ENCODE measurements at regions not wholly inside any gene's neighbourhood (a gene's known extent, or its start where the extent isn't known, plus 50 kb on each side); places are given as distances from the start of the nearest gene placed in this dataset.

GRCh38 chr3:148023994-148024393 is 614.8 kb downstream of the ZIC1 start:
- DNase-seq (ENCODE audit: low read depth): peak; percentile 34

- DNase-seq (ENCODE audit: low read depth): no peak
Measured at GRCh38 chr3:148026009-148026588, 616.9 kb downstream of the ZIC1 start.

GRCh38 chr3:148030975-148031374 is 621.8 kb downstream of the ZIC1 start:
- DNase-seq (ENCODE audit: low read depth): no peak

GRCh38 chr3:148034353-148034752 is 625.2 kb downstream of the ZIC1 start:
- no peak for DNase-seq (ENCODE audit: low read depth)

DNA sequence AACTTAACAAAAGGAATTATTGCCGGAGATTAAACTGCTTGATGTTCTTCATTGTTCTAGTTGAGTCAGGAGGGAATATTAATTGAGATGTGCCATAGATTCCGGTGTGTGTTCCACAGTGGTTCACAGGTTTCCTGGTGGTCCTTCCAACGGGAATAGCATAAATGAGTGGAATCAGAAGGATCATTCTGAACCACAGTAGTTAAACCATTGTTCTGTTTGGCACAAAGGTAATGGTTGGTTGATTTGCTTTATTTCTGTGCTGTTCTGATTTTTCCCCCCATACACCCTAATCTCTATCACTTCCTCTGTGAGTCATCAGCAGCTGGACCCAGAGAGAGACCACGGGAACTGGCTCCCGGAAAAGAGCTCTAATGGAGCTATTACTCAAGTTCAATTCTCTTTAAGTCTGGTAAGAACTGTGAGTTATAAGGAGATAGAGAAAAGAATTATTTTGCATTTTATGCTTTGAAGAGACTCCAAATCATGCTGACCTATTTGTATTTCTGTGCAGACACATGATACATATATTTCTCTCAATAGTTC is 627.2 kb downstream of the ZIC1 start:
- DNase-seq (ENCODE audit: low read depth): no peak

DNA sequence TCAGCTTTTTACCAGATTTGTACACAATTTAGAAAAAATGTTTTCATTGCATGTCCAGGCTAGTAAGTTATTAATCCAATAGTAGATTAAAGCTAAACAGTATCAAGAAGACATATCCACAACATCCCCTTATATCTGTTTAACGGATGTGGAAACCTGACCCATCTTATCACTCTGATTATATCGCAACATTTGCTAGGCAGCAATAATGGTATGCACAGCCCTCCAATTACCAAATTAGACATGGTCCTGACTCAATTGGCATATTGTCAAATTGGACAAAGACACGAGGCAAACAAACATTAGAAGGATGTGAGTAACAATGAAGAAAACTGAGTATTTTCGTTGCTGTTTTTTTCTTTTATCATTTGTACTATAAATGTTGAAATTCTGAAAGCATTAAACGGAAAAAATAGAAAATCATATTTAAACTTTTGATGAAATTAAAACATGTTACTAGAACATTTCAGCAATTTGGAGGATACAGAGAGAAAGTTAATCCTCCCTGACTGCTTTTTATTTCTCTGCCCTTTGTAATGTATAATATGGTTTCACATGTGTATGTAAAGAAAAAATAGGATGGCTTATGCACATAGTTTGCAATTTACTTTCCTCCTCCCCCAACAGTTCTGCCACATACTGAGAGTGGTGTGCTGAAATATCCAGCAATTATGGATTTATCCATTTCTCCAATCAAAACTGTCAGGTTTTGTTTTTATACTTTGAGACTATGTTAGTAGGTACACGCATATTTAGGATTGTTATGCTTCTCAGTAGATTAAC is 633.7 kb downstream of the ZIC1 start:
- DNase-seq (ENCODE audit: low read depth): peak; percentile 71

DNA sequence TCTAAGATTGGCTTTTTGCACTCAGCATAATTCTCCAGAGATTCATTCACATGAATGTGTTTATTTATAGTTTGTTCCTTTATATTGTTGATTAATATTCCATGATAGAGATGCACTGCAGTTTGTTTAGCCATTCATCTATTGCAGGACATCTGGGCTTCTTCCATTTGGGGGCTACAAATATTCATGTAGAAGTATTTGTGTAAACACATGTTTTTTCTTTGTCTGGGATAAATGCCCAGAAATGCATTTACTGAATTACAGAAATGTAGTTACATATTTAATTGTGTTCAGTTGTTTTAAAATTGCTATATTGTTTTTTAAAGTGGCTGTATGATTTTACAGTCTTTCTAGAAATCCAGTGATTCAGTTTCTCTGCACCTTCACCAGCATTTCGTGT is 635.0 kb downstream of the ZIC1 start:
- peak; percentile 57 for DNase-seq (ENCODE audit: low read depth)

- DNase-seq (ENCODE audit: low read depth): no peak
Measured at GRCh38 chr3:148054999-148055398, 642.7 kb upstream of the AGTR1 start.

DNA sequence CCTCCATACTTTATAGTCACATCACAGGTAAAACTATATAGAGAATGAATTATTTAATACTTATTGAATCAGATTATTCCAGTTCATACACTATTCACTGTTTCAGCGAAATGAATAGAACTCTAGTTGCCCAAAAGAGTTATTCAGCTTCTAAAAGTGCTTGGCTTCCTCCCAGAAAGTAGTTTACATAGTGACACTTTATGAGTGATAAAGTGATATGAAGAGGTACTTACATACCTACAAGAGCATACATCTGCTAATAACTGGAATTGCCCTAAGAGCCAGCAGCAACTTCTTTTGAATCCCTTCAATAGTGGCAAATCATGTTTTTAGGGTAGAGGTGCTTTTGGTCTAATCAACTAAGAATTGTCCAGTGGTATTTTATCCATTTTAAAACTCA is 635.1 kb upstream of the AGTR1 start:
- DNase-seq (ENCODE audit: low read depth): no peak

DNA sequence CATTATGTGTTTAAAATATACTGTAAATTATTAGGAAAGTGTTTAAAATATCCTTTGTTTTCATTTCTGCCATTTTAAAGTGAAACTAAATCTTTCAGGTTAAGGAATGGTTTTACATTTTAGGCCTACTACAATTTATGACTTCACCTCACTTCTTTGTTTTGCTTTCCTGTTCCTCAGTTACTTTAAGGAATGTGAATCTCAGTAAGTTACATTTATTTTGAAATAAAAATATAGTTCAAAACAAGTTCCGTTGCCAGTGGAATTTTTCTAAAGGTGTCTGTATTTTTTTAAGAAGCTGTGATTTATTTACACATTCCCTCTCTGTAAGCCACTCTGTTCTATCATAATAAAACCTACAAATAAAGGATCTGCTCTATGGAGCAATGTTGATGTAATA is 630.9 kb upstream of the AGTR1 start:
- no peak for DNase-seq (ENCODE audit: low read depth)

DNA sequence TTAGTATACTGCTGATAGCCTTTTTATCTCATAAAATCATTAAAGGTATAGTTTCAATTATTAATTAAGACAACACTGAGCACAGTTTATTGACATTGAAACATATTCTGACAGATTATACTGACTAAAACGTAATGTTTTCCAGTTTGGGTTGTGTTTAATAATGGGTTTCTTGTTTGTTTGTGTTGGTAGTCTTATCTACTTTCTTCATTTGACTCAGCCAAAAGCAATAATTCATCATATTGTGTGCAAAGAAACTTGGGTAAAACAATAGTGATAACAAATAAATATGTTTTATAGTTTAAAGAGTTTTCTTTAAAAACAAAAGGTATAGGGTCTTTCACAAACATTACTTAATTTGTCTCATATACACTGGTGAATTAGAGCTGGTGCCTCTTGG is 629.2 kb upstream of the AGTR1 start:
- DNase-seq (ENCODE audit: low read depth): no peak

DNA sequence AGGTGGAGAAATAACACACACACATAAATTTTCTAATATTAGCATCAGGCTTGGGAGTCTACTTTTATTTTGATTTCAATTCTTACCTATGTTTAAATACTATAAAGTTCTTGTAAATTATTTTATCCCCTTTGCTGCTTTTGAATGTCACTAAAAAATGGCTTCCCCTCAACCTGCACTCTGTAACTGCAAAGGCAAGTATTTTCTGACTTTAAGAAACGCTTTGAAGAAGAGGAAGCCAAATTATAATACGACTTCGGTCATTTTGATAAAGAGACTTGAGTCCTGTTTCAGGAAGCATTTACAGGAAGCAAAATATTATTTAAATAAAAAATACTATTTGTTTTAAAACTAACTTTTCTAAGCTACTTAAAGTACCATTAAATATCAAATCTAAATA is 627.7 kb upstream of the AGTR1 start:
- no peak for DNase-seq (ENCODE audit: low read depth)

GRCh38 chr3:148073721-148074456 is 623.8 kb upstream of the AGTR1 start:
- no peak for DNase-seq (ENCODE audit: low read depth)

GRCh38 chr3:148074946-148075345 is 622.8 kb upstream of the AGTR1 start:
- no peak for DNase-seq (ENCODE audit: low read depth)

DNA sequence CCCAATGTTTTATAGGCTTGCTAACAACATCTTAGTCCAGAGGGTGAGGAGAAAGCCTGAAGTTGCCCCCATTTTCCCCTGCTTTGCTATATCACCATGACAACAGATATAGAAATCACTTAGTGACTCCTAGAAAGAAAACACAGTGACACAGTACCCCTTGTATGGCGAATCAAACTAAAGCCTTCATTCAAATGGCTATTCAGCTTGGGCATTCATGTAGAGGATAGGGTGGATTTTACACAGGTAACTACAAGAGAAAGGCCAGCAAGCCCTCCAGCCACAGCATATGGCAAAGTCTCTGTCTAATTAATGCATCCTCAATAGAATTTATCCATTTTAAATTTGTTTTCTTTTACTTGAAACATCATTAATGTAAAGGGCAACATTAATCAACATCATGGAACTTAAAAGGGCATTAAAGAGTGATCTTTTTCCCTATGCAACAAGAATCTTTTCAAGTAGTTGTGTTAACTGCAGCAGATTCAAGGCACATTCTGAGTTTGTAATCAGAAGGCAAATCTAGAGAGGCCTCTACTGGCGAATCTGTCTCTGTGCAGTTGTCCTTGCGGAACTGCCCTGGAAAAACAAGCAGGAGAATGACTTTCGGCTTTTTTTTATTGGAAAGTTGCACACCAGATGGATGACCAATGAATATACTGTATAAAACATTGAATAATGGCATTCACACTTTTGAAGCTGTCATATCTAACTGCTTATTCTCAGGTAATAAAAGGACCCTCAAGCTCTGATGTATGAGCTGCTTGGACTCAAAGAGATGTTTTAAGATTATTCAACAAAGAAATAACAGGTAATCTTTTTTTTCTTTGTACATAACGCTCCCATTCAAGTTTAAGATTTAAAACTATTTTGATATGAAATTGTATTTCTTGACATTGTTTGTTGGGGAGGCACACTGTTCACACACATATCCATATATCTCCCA is 621.7 kb upstream of the AGTR1 start:
- DNase-seq (ENCODE audit: low read depth): peak; percentile 62

- no peak for DNase-seq (ENCODE audit: low read depth)
Measured at GRCh38 chr3:148077318-148077923, 620.3 kb upstream of the AGTR1 start.

- no peak for DNase-seq (ENCODE audit: low read depth)
Measured at GRCh38 chr3:148077965-148078364, 619.7 kb upstream of the AGTR1 start.

DNA sequence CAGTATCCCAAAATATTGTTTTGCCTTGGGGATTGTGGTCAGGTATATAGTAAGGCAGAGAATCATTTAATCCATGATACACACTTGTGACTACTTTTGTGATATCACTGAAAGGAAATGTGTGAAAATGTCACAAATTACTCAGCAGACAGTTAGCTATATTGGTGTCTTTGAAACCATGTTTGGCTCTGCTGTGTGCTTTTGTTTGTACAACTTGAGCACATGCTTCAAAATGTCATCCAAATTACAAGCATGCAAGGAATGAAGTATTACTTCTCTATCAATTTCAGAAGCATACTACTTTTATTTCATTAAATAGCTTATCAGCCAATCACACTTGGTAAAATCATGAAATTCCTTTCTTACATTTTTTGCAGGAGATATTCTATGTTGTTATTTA is 619.0 kb upstream of the AGTR1 start:
- DNase-seq (ENCODE audit: low read depth): peak; percentile 4

- peak; percentile 42 for DNase-seq (ENCODE audit: low read depth)
Measured at GRCh38 chr3:148079370-148079769, 618.3 kb upstream of the AGTR1 start.

DNA sequence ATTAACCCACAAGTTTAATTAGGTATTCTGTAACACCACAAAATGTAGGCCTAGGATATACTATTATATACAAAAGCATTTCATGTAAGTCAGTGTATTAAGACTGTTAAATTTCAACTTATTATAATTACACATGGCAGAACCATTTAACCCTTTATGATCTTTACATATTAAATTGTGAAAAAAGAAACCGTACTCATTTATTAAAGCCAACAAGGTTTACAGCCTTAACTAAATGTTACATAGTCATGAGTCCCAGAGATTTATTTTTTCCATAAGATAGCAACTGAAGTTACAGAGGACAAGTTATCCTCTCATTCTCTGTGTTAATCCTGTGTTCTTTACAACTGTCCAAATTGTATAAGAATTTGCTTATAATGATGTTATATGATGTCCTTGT is 615.8 kb upstream of the AGTR1 start:
- no peak for DNase-seq (ENCODE audit: low read depth)

GRCh38 chr3:148082506-148083280 is 615.0 kb upstream of the AGTR1 start:
- no peak for DNase-seq (ENCODE audit: low read depth)

All from fibroblast of gingiva (primary cell).